ENCODE measurements at regions not wholly inside any gene's neighbourhood (a gene's known extent, or its start where the extent isn't known, plus 50 kb on each side); places are given as distances from the start of the nearest gene placed in this dataset.

GRCh38 chr3:31086148-31086547 lies 191.7 kb upstream of the GADL1 start:
- Histone ChIP-seq H3K4me1 (ENCODE audit: insufficient read depth, low read length, severe bottlenecking) (no peaks in the 10 kb centered on the region), H3K79me2 (ENCODE audit: insufficient read depth, low read length) (no peaks in the 10 kb centered on the region), H3K9me2 (ENCODE audit: low read depth, low read length) (no peaks in the 10 kb centered on the region), H3K27ac (ENCODE audit: low read depth, low read length, poor library complexity, severe bottlenecking) (no peak overlapping the region), H3K4me3 (ENCODE audit: low read depth, low read length, poor library complexity, severe bottlenecking) (no peak overlapping the region), H2AFZ (ENCODE audit: low read length) (no peak overlapping the region), H3K9me3 (ENCODE audit: low read length) (no peaks in the 10 kb centered on the region), H3K36me3 (ENCODE audit: insufficient read depth, low read length) (no peaks in the 10 kb centered on the region), H4K20me1 (ENCODE audit: insufficient read depth, low read length) (no peaks in the 10 kb centered on the region), H3K9ac (ENCODE audit: low read length) (no peak overlapping the region), H3K27me3 (ENCODE audit: insufficient read depth, low read length) (no peaks in the 10 kb centered on the region), H3F3A (ENCODE audit: insufficient read depth, low read length) (no peaks in the 10 kb centered on the region), H3K4me2 (ENCODE audit: low read length) (no peak overlapping the region)
- TF ChIP-seq EZH2 (IDR thresholded peaks at IDR 0.05; ENCODE audit: borderline replicate concordance, low read length) (no peak), CTCF (IDR thresholded peaks at IDR 0.05; ENCODE audit: low read length) (no peak)

- H3K36me3 ChIP-seq (ENCODE audit: insufficient read depth, low read length): no peaks in the 10 kb centered on the region
- H3K9me2 ChIP-seq (ENCODE audit: low read depth, low read length): no peaks in the 10 kb centered on the region
- H3K27me3 ChIP-seq (ENCODE audit: insufficient read depth, low read length): no peaks in the 10 kb centered on the region
- H3K9me3 ChIP-seq (ENCODE audit: low read length): no peaks in the 10 kb centered on the region
- no peak overlapping the region for H3K4me3 ChIP-seq (ENCODE audit: low read depth, low read length, poor library complexity, severe bottlenecking)
- TF ChIP-seq CTCF (IDR thresholded peaks at IDR 0.05; ENCODE audit: low read length) (no peak), EZH2 (IDR thresholded peaks at IDR 0.05; ENCODE audit: borderline replicate concordance, low read length) (no peak)
- H3K9ac ChIP-seq (ENCODE audit: low read length): no peak overlapping the region
- no peak overlapping the region for H3K27ac ChIP-seq (ENCODE audit: low read depth, low read length, poor library complexity, severe bottlenecking)
- no peaks in the 10 kb centered on the region for H3K79me2 ChIP-seq (ENCODE audit: insufficient read depth, low read length)
- no peaks in the 10 kb centered on the region for H3K4me1 ChIP-seq (ENCODE audit: insufficient read depth, low read length, severe bottlenecking)
- no peaks in the 10 kb centered on the region for H4K20me1 ChIP-seq (ENCODE audit: insufficient read depth, low read length)
- H3K4me2 ChIP-seq (ENCODE audit: low read length): no peak overlapping the region
- H3F3A ChIP-seq (ENCODE audit: insufficient read depth, low read length): no peaks in the 10 kb centered on the region
- H2AFZ ChIP-seq (ENCODE audit: low read length): no peak overlapping the region
Observed at GRCh38 chr3:31086698-31087097, 192.2 kb upstream of the GADL1 start.

- Histone ChIP-seq H3K9me3 (ENCODE audit: low read length) (no peaks in the 10 kb centered on the region), H3K27me3 (ENCODE audit: insufficient read depth, low read length) (no peaks in the 10 kb centered on the region), H3K79me2 (ENCODE audit: insufficient read depth, low read length) (no peaks in the 10 kb centered on the region), H3K36me3 (ENCODE audit: insufficient read depth, low read length) (no peaks in the 10 kb centered on the region), H4K20me1 (ENCODE audit: insufficient read depth, low read length) (no peaks in the 10 kb centered on the region), H3K4me2 (ENCODE audit: low read length) (no peak overlapping the region), H3K4me3 (ENCODE audit: low read depth, low read length, poor library complexity, severe bottlenecking) (no peak overlapping the region), H3F3A (ENCODE audit: insufficient read depth, low read length) (no peaks in the 10 kb centered on the region), H3K4me1 (ENCODE audit: insufficient read depth, low read length, severe bottlenecking) (no peaks in the 10 kb centered on the region), H3K9ac (ENCODE audit: low read length) (no peak overlapping the region), H2AFZ (ENCODE audit: low read length) (no peak overlapping the region), H3K9me2 (ENCODE audit: low read depth, low read length) (no peaks in the 10 kb centered on the region), H3K27ac (ENCODE audit: low read depth, low read length, poor library complexity, severe bottlenecking) (no peak overlapping the region)
- TF ChIP-seq EZH2 (IDR thresholded peaks at IDR 0.05; ENCODE audit: borderline replicate concordance, low read length) (no peak), CTCF (IDR thresholded peaks at IDR 0.05; ENCODE audit: low read length) (no peak)
Observed at GRCh38 chr3:31091748-31092147, 197.3 kb upstream of the GADL1 start.
